Right renal pelvis (tissue), 4 donors: ENCODE measurements at regions not wholly inside any gene's neighbourhood (a gene's known extent, or its start where the extent isn't known, plus 50 kb on each side); places are given as distances from the start of the nearest gene placed in this dataset.

ENCODE experiments used
- DNase-seq, 4 donors: peaks; one replicate each; pipeline ENCODE4 v3.0.0-alpha.2; 2013; ENCODE audit warnings: low read depth in 4 of 4, low spot score in 3 of 4, missing footprints in 1 of 4

DNA sequence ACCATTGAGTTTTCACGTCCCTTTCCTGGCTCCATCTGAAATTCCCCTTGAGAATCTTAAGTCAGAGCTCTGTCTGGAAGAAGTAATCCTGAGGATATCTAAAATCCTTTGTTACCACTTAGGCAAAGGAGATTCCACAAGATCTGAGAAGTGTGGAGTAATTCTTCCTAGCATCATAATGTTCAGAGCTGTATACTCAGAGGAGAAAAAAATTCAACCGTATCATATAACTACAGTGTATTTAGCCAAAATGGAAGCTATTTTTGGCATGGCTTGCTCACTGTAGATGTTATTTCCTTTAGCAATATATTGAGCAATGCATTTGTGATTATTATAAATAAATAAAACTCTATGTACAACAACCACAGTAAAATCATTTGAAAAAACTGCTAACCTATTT is 1858.4 kb downstream of the EFNA5 start:
- no peak for DNase-seq

DNA sequence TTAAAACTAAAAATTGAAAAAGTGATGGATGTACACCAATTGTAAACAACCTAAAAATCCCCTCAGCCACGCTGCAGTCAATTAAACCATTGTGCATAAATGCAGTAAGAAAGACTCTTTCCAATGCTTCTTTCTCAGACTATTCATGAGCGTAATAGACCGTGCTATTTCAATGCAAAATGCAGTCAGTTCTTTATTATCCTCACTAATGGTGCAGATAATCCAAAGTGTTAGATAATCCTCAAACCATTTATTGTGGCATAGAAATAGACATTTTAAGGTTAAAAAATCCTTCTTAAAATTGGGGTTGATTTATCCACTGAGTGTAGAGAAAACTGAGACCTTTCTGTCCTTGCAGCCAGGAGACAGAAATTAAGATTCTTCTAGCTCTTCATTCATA is 1862.8 kb downstream of the EFNA5 start:
- no peak for DNase-seq

DNA sequence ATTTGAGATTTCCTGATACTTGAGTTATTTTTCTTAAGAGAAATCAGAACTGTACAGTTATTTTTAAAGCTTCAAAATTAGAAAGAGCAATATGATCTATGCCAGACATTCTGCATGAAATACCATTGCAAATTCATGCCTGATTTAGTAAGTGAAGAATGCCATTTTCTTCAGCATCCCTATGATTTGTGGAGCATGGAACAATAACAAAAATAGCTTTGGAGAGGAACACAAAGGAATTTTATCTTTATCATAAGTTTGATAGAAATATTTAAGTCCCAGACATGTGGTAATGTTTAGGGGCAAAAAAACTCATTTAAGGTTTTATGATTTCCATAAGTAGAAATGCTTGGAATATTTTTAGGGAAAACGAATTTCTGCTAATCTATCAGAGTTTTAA is 1863.4 kb downstream of the EFNA5 start:
- DNase-seq = no peak

DNA sequence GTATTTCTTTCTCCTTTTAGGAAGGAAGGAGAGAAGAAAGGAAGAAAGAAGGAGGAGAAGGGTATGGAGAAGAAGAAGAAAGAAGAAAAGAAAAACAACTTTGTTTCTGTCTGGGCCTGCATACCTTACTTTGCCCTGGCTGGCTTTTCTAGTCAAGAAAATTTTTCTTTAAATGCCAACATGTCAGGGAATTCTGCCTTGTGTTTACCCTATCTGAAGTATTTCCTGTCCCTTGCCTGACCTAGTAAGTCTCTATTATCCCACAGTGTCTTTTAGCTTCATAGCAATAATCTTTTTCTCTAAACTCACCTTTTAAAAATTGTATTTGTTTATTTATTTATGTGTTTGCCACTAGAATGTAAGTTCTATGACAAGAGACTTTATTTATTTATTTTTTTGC is 1864.1 kb downstream of the EFNA5 start:
- DNase-seq = no peak

DNA sequence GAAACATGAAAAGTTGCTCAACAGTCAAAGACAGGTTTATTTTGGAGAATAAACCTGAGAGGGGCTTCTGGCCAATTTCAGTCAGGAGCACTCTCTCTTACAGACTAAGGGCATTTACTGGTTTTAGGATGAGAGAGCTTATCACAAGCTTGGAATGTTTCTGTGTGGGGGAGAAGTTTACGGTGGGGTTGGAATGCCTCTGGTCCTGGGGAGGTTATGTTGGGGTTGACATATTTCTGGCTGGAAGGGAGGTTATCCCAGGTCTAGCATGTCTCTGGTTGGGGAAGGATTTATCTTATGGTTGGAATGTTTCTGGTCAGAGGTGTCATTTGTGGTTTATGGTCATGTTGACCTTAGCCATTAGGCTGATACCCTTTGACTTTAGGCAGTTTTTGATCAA is 1867.3 kb downstream of the EFNA5 start:
- DNase-seq = no peak

DNA sequence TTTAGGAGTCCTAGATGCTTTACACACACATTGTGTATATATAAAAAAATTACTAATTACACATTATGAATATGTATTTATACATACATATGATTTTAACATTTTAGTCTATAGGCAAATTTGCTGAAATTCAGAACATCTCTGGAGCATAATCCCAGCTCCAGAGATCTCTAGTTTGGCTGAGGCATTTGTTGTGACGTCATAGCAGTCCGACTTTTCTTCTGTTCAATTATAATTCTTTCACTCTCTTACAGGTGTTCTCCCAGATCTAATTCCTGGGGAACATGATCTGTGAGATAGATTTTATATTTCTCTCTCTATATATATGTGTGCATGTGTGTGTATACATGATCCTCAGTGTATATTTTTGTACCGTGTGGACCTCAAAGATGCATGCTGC is 1876.2 kb downstream of the EFNA5 start:
- no peak for DNase-seq

DNA sequence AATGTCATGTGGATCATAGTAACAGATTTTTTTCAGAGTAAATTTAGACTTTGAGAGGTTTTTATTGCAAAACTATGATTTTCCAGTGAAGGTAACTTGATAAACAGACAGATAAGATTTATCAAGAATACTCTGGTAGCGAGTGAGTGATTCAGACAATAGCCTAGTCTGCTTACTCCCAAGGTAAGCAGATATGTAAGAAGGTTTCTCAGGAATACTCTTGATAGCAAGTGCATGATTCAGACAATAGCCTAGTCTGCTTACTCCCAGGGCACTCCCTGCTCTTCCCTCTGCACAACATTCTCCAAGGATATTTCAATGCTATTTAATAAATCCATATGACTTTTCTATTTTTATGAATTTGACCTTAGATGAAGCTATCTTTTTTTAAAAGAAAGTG is 1881.5 kb downstream of the EFNA5 start:
- DNase-seq = no peak

DNA sequence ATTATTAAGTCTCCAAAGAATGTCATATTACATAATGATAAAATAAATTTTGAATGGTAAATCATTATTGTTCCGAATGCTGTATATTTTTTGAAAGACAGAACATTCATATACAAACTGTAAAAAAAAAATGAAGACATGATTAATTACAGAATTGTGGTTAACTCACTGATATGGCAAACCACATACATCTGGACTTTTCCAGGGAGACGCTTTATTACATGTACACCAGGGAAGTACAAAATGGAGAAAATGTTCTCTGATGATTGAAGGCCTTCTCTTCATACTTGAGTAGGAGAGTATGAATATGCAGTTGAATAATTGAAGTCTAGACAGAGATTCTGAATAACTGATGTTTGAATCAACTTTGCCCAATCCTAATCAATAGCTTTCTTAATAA is 1886.9 kb downstream of the EFNA5 start:
- DNase-seq = no peak

DNA sequence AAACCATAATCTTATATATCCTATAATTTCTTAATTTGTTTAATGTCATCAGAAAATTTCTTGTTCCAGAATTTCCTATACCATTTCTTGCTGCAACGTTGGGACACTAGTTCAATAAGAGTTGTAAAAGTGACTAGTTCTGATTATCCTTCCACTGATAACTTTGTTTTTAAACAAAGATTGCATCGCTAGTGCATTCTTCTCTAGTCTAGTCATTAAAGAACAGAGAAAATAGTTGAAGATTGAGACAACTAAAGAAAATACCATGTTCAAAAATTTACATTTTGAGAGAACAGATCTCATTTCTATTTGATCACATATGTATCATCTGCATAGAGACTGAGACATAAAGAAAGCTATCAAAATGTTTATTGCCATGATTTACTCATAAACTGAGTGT is 1888.2 kb downstream of the EFNA5 start:
- no peak for DNase-seq

DNA sequence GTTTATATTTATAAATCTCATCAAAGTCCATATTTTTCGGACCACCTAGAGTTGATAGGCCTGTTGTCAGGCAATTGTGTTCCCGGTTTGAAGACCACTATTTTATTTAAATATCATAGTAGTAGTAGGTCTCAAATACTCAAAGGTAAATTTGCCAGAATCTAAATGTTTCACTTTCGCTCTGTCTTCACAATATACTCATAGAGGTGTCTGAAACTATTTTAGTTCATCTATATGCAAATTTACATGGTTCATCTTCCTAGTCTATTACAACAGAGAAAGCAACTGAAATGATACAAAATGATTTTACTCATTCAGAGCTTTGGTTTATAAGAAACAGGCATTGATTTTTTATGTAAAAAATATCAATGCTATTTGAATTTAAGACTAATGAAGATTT is 1897.5 kb downstream of the EFNA5 start:
- DNase-seq = no peak

DNA sequence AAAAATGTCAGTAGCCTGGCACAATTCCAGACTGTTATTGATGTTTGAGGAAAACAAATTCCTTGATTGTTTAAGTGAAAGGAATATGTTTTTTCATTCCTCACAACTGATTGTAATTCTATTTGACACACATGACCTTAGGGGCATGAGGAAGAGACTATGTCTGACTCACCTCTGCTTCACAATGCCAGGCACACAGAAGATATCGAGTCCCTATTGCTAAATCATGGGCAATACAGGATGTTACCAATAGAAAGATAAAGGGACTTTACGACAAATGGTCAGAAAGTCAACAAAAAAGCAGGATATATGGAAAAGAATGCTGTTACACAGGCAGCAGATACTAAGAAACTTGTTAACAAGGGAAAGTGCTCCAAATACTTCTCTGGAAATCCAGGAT is 1903.5 kb downstream of the EFNA5 start:
- DNase-seq = no peak

DNA sequence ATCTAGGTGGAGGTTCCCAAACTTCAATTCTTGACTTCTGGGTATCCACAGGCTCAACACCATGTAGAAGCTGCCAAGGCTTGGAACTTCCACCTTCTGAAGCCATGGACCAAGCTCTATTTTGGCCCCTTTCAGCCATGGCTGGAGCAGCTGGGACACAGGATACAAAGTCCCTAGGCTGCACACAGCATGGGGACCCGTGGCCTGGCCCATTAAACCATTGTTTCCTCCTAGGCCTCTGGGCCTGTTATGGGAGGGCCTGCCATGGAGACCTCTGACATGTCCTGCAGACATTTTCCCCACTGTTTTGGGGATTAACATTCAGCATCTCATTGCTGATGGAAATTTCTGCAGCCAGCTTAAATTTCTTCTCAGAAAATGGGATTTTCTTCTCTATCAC is 1908.0 kb downstream of the EFNA5 start:
- DNase-seq = no peak

DNA sequence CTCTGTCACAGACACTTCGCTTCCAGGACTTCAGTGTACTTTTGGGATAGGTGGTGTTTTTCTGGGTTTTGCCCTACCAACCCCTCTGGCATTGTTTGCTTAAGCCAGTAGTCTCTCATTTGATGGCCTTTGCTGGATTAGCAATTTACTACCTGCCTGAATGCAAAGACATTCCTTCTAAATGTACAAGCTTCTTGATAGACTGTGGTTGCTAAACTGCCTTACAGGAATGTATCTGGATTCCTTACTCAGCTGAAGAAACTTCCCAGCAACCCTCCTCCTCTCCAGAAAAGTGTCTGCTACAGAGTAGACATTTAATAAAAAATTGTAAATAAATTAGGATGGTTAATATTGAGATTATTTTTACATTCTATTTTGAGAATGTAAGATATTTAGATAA is 1916.7 kb downstream of the EFNA5 start:
- DNase-seq = no peak

DNA sequence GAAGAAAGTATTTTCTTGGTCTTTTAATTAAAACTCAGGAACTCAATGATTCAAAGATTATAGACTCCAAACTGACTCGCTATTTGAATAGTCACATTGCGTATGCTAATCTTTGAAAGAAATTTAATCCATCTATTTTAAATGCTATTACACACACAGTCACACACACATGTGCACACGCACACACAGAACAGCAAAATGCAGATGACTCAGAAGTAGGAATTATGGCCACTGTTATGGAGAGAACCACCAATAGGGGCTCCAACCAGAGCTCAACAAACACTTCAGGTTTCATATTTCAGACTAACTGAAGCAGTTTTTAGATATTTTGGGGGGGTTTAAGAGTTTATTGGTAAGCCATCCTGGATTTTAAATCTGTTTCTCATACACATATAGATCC is 1917.9 kb downstream of the EFNA5 start:
- no peak for DNase-seq

DNA sequence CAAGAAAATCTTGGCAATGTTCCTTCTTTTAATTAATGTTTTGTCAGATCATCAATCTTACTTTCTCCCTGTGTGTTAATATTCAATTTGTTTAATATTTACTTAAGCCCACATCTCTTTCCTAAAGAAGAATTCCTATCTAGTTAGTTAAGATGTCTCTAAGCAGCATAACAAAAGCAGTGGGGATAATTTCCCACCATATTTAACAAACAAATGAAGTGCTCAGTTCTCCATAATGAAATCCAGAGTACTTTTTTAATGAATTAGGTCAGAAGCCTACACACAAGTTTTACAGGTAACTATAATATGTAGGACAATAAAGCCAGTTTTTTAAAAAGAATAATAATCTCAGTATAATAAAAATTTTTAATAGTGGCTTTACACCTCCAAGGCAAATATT is 1918.8 kb downstream of the EFNA5 start:
- no peak for DNase-seq

DNA sequence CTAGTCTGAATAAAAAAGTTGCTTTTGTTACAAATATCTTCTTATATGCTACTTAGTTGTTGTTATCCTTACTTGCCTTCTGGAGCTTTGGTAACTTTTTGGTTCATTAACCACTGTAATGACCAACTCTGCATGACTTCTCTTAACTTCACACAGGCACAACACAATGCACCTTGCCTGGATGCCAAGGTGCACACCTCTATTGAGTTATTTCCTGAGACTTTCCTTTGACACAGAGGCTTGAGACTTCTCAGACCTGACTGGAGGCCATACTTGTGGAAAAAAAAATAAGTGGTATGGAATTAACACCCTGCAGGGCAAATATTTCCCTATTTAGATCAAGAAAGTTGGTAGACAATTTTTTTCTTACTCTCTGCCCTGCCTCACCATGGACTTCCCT is 1925.6 kb downstream of the EFNA5 start:
- no peak for DNase-seq

DNA sequence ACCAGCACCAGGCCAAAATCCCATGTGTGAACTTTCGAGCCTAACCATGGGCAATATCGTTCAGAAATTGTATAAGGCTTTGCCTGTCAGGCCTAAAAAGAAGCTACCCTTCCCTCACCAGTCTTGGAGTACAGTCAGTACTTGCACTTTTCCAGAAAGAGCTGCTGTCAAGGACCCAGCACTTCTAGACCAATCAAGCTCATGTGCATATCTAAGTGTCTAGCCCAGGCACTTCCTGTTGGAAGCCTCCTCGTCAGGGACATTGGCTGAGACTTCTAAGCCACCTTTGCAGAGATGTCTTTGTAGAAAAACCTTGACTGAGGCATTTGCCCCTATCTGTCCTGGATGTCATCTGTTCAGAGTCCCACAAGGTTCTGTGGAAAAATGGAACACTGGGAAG is 1930.5 kb downstream of the EFNA5 start:
- DNase-seq = no peak

DNA sequence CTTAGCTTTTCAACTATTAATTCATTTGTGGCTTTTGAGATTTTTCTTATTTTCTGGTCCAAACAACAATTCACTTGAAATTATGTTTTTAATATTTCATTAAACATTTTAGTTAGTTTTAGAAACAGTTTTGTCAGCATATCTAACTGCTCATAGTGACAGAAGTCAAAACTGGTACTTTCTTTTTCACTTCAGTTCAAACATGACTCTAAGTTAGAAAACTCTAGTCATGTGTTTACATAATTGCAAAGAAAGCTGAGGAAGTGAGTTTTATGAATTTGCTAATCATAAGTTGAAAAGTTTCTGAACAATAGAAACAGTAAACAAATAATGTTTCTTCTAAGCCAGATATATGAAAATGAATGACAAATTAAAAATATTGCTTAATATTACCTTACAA is 1931.0 kb downstream of the EFNA5 start:
- no peak for DNase-seq

DNA sequence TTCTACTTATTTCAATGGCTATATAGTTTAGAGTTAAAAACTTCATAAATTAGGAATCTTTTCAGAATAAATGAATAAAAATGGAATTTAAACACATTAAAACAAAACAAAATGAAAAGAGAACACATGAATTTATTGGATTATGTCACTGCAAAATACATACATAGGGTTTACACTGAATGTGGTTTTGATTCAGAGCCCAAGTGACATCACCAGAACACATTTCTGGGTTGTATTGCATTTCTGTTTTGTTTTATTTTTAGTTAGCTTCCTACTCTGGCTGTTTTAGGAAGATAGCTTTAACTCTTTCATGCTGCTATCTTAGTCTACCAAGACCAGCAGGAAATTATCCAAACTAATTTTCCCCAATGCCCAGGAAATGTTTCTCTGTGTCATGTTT is 1935.0 kb downstream of the EFNA5 start:
- no peak for DNase-seq

DNA sequence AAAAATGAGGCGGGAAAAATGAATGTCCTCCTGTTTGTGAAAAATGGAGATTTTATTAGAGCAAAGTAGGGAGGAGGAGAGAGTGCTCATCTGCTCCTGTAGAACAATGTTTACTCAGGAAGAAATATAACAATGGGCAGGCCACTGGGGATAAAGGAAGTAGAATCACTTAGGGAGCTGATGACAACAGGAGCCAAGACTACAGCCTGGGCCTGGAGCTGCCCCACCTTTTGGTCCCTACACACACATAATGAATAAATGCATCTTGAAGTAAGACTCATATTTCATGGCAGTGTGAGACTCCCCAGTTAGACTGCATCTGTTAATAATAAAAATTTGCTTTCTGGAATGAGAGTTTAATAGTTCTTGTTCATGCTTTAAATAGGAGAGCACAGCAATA is 1939.8 kb downstream of the EFNA5 start:
- no peak for DNase-seq

DNA sequence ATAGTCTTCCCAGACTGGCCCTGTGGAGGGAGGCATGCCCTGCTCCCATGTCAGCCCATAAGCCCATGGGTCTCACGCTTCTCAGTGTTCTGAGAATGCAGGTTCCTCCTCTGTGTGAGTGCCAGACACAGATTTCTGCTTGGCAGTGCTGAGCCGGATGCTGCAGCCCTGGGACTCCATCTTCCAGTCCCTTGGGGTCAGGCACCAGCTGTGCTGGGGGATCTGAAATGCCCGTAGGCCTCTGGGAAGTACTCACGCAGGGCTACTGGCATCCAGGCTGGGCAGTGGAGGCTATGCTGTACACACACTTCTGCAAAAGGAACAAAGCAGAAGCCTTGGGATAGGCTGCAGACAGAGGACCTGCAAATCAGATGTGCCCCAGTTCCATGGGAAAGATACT is 1944.6 kb downstream of the EFNA5 start:
- DNase-seq = no peak

DNA sequence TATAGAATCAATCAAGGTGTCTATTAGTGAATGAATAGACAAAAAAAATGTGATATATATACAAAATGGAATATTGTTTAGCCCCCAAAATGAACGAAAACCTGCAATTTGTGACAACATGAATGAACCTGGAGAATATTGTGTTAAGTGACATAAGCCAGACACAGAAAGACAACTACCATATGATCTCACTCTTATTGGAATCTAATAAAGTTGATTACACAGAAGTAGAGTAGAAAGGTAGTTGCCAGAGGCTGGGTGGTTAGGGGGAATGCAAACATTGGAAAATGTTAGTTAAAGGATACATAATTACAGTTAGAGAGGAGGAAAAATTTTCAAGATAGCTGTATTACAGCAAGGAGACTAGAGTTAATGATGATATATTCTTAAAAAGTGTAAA is 1962.3 kb downstream of the EFNA5 start:
- no peak for DNase-seq

DNA sequence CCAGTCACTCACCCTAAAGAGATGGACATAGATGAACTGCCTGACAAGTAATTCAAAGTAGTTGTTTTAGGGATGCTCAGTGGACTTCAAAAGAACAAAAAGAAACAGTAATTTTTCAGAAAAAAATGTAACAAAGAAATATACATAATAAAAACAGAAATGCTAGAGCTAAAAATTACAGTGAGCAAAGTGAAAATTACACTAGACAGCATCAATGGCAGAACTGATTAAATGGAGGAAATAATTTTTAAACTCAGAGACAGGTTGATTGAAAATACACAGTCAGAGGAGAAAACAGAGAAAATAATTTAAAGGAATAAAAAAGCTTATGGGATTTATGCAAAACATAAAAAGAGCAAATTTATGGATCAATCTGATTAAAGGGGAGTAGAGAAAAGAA is 1968.4 kb downstream of the EFNA5 start:
- DNase-seq = no peak

DNA sequence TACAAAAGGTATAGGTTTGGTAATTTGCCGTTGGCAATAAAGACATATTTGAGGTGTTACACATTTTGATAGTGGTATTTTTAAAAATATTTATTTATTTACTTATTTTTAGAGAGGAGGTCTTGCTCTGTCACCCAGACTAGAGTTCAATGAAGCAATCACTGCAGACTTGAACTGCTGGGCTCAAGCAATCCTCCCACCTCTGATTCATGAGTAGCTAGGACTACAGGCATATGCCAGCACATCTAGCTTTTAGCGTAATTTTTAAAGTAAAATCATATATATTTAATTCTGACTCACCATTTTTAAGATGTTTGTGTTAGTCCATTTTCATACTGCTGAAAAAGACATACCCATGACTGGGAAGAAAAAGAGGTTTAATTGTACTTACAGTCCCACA is 1974.3 kb downstream of the EFNA5 start:
- DNase-seq = no peak
